ENCODE measurements at regions not wholly inside any gene's neighbourhood (a gene's known extent, or its start where the extent isn't known, plus 50 kb on each side); places are given as distances from the start of the nearest gene placed in this dataset.
A peak's percentile ranks its signal among the peaks of the same experiment; 100 is the strongest.

DNA sequence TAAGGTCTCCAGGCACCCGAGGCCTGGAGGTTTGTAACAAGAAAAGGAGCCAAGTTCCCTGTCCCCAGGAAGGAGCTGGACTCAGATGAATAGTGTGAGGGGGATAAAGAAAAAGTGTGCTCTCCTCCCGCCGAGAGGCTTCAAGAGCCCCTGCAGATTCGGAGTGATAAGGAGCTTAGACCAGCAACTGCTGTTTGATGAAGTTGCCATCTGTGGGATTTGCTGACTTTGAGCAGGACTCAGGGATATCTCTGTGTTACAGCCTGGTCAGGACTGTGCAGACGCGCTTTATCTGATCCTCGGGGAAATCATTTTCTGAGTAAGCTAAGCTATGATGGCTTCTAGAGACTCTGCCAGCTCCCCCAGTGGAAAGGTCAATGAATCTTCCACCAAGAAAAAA, 1017.0 kb downstream of the TBC1D22A start:
- TF ChIP-seq GATA3 (IDR thresholded peaks at IDR 0.05; ENCODE audit: low read depth, low read length) (no peak), GATA2 (IDR thresholded peaks at IDR 0.05; ENCODE audit: low read depth, low read length) (peak; percentile 30; the same call in 1 of the 2 replicates)
